Mesendoderm (in vitro differentiated cells): ENCODE measurements at regions not wholly inside any gene's neighbourhood (a gene's known extent, or its start where the extent isn't known, plus 50 kb on each side); places are given as distances from the start of the nearest gene placed in this dataset.

Experiments used
- DNase-seq: peaks from one replicate; pipeline ENCODE4 v3.0.0; 2013
- H2AK5ac ChIP-seq: 2 replicates; pipeline ENCODE4 v1.6.1; 2013; ENCODE audit warnings: low read length, inconsistent platforms
- H2BK120ac ChIP-seq: 2 replicates; pipeline ENCODE4 v1.6.1; 2013; ENCODE audit warnings: low read depth, mild to moderate bottlenecking, low read length, moderate library complexity, mixed read lengths
- H2BK15ac ChIP-seq: replicated peaks from 2 replicates; pipeline ENCODE4 v1.6.1; 2013; ENCODE audit warnings: low read depth, mild to moderate bottlenecking, moderate library complexity
- H2BK5ac ChIP-seq: 2 replicates; pipeline ENCODE4 v1.6.1; 2013; ENCODE audit warnings: low read length, inconsistent platforms
- H3K18ac ChIP-seq: 2 replicates; pipeline ENCODE4 v1.6.1; 2013; ENCODE audit warnings: mild to moderate bottlenecking, low read length, mixed read lengths
- H3K23ac ChIP-seq: one replicate; pipeline ENCODE4 v1.6.1; 2013; ENCODE audit warnings: low read length
- H3K27ac ChIP-seq: 2 replicates; pipeline ENCODE4 v1.5.1; 2013; ENCODE audit warnings: low read depth, mild to moderate bottlenecking, inconsistent platforms, low read length, moderate library complexity
- H3K27me3 ChIP-seq: 2 replicates; pipeline ENCODE4 v1.6.1; 2013; ENCODE audit warnings: low read length, control low read depth, mild to moderate bottlenecking, inconsistent platforms; ENCODE audit not compliant: insufficient read depth, poor library complexity
- H3K36me3 ChIP-seq: 2 replicates; pipeline ENCODE4 v1.6.1; 2013; ENCODE audit warnings: low read length, inconsistent platforms; ENCODE audit not compliant: control insufficient read depth, insufficient read depth
- H3K4ac ChIP-seq: one replicate; pipeline ENCODE4 v1.6.1; 2013; ENCODE audit warnings: low read depth, mild to moderate bottlenecking, low read length, moderate library complexity
- H3K4me1 ChIP-seq: 2 replicates; pipeline ENCODE4 v1.6.1; 2013; ENCODE audit warnings: low read depth, low read length, inconsistent platforms; ENCODE audit not compliant: control insufficient read depth
- H3K4me2 ChIP-seq: 2 replicates; pipeline ENCODE4 v1.6.1; 2013; ENCODE audit warnings: low read length
- H3K4me3 ChIP-seq: 2 replicates; pipeline ENCODE4 v1.5.1; 2013; ENCODE audit warnings: mild to moderate bottlenecking, low read length
- H3K56ac ChIP-seq: one replicate; pipeline ENCODE4 v1.6.1; 2013; ENCODE audit warnings: low read length
- H3K79me1 ChIP-seq: 2 replicates; pipeline ENCODE4 v1.6.1; 2013; ENCODE audit warnings: low read length, inconsistent platforms
- H3K79me2 ChIP-seq: 2 replicates; pipeline ENCODE4 v1.6.1; 2013; ENCODE audit warnings: mild to moderate bottlenecking, low read length; ENCODE audit not compliant: control insufficient read depth, insufficient read depth
- H3K9ac ChIP-seq: 2 replicates; pipeline ENCODE4 v1.6.1; 2013; ENCODE audit warnings: low read length, inconsistent platforms
- H4K5ac ChIP-seq: one replicate; pipeline ENCODE4 v1.6.1; 2013; ENCODE audit warnings: low read length
- H4K8ac ChIP-seq: one replicate; pipeline ENCODE4 v1.6.1; 2013; ENCODE audit warnings: low read depth, mild to moderate bottlenecking, control low read depth, low read length, moderate library complexity
- WGBS: extraction: QIAGEN DNeasy Blood & Tissue Kit; methylation state at CpG from one replicate; pipeline ENCODE4 v1.1.7; 2013; ENCODE audit warnings: low lambda C conversion rate, missing lambda C conversion rate; ENCODE audit not compliant: insufficient coverage; ENCODE audit errors: extremely low coverage; 5-methylcytosine and 5-hydroxymethylcytosine counted together

GRCh38 chr11:69361466-69361865 lies 67.5 kb downstream of the MYEOV start:
- no peak overlapping the region for H4K8ac ChIP-seq
- WGBS = no CpG with 5 or more reads among the region's 9 CpGs
- H2AK5ac ChIP-seq = no peak overlapping the region
- no peak overlapping the region for H3K4ac ChIP-seq
- H3K18ac ChIP-seq = no peak overlapping the region
- no peaks in the 10 kb centered on the region for H3K79me1 ChIP-seq
- DNase-seq = no peak
- no peak overlapping the region for H2BK15ac ChIP-seq
- no peak overlapping the region for H3K56ac ChIP-seq
- no peak overlapping the region for H3K4me2 ChIP-seq
- no peak overlapping the region for H4K5ac ChIP-seq
- H3K36me3 ChIP-seq = no peaks in the 10 kb centered on the region
- no peak overlapping the region for H2BK120ac ChIP-seq
- no peak overlapping the region for H2BK5ac ChIP-seq
- no peak overlapping the region for H3K9ac ChIP-seq
- no peaks in the 10 kb centered on the region for H3K4me1 ChIP-seq
- H3K79me2 ChIP-seq = no peaks in the 10 kb centered on the region
- H3K4me3 ChIP-seq = no peak overlapping the region
- no peak overlapping the region for H3K23ac ChIP-seq
- H3K27ac ChIP-seq = no peak overlapping the region
- no peaks in the 10 kb centered on the region for H3K27me3 ChIP-seq

GRCh38 chr11:69362315-69362714 lies 68.4 kb downstream of the MYEOV start:
- Histone ChIP-seq H3K79me1 (no peaks in the 10 kb centered on the region), H3K4me1 (no peaks in the 10 kb centered on the region), H4K8ac (no peak overlapping the region), H3K23ac (no peak overlapping the region), H3K56ac (no peak overlapping the region), H3K27ac (no peak overlapping the region), H3K4me2 (no peak overlapping the region), H3K36me3 (no peaks in the 10 kb centered on the region), H3K9ac (no peak overlapping the region), H3K18ac (no peak overlapping the region), H4K5ac (no peak overlapping the region), H3K4ac (no peak overlapping the region), H3K27me3 (no peaks in the 10 kb centered on the region), H2AK5ac (no peak overlapping the region), H2BK15ac (no peak overlapping the region), H3K79me2 (no peaks in the 10 kb centered on the region), H2BK5ac (no peak overlapping the region), H3K4me3 (no peak overlapping the region), H2BK120ac (no peak overlapping the region)
- peak; percentile 32 for DNase-seq
- no CpG with 5 or more reads among the region's 3 CpGs for WGBS

GRCh38 chr11:69364921-69365320 lies 71.0 kb downstream of the MYEOV start:
- Histone ChIP-seq H2BK120ac (no peak overlapping the region), H2BK15ac (no peak overlapping the region), H3K27me3 (no peaks in the 10 kb centered on the region), H4K8ac (no peak overlapping the region), H2AK5ac (no peak overlapping the region), H3K4ac (no peak overlapping the region), H3K4me1 (no peaks in the 10 kb centered on the region), H3K18ac (no peak overlapping the region), H4K5ac (no peak overlapping the region), H2BK5ac (no peak overlapping the region), H3K36me3 (no peaks in the 10 kb centered on the region), H3K56ac (no peak overlapping the region), H3K79me1 (no peaks in the 10 kb centered on the region), H3K23ac (no peak overlapping the region), H3K9ac (no peak overlapping the region), H3K27ac (no peak overlapping the region), H3K4me2 (no peak overlapping the region), H3K4me3 (no peak overlapping the region), H3K79me2 (no peaks in the 10 kb centered on the region)
- WGBS = no CpG with 5 or more reads among the region's 4 CpGs
- DNase-seq = no peak

- H2BK5ac ChIP-seq = no peak overlapping the region
- no peak overlapping the region for H3K4ac ChIP-seq
- no peak overlapping the region for H2AK5ac ChIP-seq
- 100% methylated on average over 1 of the region's 4 CpGs for WGBS
- no peak overlapping the region for H3K18ac ChIP-seq
- H3K4me1 ChIP-seq = no peaks in the 10 kb centered on the region
- H4K8ac ChIP-seq = no peak overlapping the region
- no peak overlapping the region for H3K9ac ChIP-seq
- H3K79me2 ChIP-seq = no peaks in the 10 kb centered on the region
- no peak overlapping the region for H3K27ac ChIP-seq
- no peak overlapping the region for H3K23ac ChIP-seq
- H3K27me3 ChIP-seq = no peaks in the 10 kb centered on the region
- no peak overlapping the region for H3K4me2 ChIP-seq
- H3K4me3 ChIP-seq = no peak overlapping the region
- no peak overlapping the region for H2BK15ac ChIP-seq
- H3K36me3 ChIP-seq = no peaks in the 10 kb centered on the region
- H3K79me1 ChIP-seq = no peaks in the 10 kb centered on the region
- H3K56ac ChIP-seq = no peak overlapping the region
- no peak for DNase-seq
- no peak overlapping the region for H4K5ac ChIP-seq
- H2BK120ac ChIP-seq = no peak overlapping the region
Measured at GRCh38 chr11:69365558-69365957, 71.6 kb downstream of the MYEOV start.

- DNase-seq = no peak
Measured at GRCh38 chr11:69366591-69366990, 72.6 kb downstream of the MYEOV start.

GRCh38 chr11:69367211-69367964 lies 73.4 kb downstream of the MYEOV start:
- no peak overlapping the region for H4K5ac ChIP-seq
- no peak overlapping the region for H2AK5ac ChIP-seq
- H2BK15ac ChIP-seq = no peak overlapping the region
- no peaks in the 10 kb centered on the region for H3K4me1 ChIP-seq
- DNase-seq = no peak
- H3K23ac ChIP-seq = no peak overlapping the region
- H3K79me2 ChIP-seq = no peaks in the 10 kb centered on the region
- no peak overlapping the region for H2BK5ac ChIP-seq
- H3K36me3 ChIP-seq = no peaks in the 10 kb centered on the region
- no peak overlapping the region for H3K4ac ChIP-seq
- no peak overlapping the region for H2BK120ac ChIP-seq
- H3K27me3 ChIP-seq = no peaks in the 10 kb centered on the region
- no CpG with 5 or more reads among the region's 13 CpGs for WGBS
- no peak overlapping the region for H3K27ac ChIP-seq
- H3K79me1 ChIP-seq = no peaks in the 10 kb centered on the region
- no peak overlapping the region for H3K4me3 ChIP-seq
- no peak overlapping the region for H4K8ac ChIP-seq
- H3K18ac ChIP-seq = no peak overlapping the region
- no peak overlapping the region for H3K9ac ChIP-seq
- no peak overlapping the region for H3K4me2 ChIP-seq
- H3K56ac ChIP-seq = no peak overlapping the region

More at GRCh38 chr11:69366591-69366990, 72.6 kb downstream of the MYEOV start:
- no peak overlapping the region for H3K4me3 ChIP-seq
- no peaks in the 10 kb centered on the region for H3K79me1 ChIP-seq
- H3K56ac ChIP-seq = no peak overlapping the region
- no peak overlapping the region for H2BK120ac ChIP-seq
- H3K4me2 ChIP-seq = no peak overlapping the region
- H4K8ac ChIP-seq = no peak overlapping the region
- H3K27ac ChIP-seq = no peak overlapping the region
- H3K18ac ChIP-seq = no peak overlapping the region
- H3K4me1 ChIP-seq = no peaks in the 10 kb centered on the region
- H3K27me3 ChIP-seq = no peaks in the 10 kb centered on the region
- H4K5ac ChIP-seq = no peak overlapping the region
- no CpG with 5 or more reads among the region's 3 CpGs for WGBS
- H2BK5ac ChIP-seq = no peak overlapping the region
- H3K9ac ChIP-seq = no peak overlapping the region
- H3K4ac ChIP-seq = no peak overlapping the region
- H2BK15ac ChIP-seq = no peak overlapping the region
- H3K36me3 ChIP-seq = no peaks in the 10 kb centered on the region
- H2AK5ac ChIP-seq = no peak overlapping the region
- H3K23ac ChIP-seq = no peak overlapping the region
- no peaks in the 10 kb centered on the region for H3K79me2 ChIP-seq
